GM23248 (cell line): ENCODE measurements at regions not wholly inside any gene's neighbourhood (a gene's known extent, or its start where the extent isn't known, plus 50 kb on each side); places are given as distances from the start of the nearest gene placed in this dataset.

Experiments
- DNase-seq: peaks from one replicate; pipeline ENCODE4 v3.0.0-alpha.2; 2015
- H2AFZ ChIP-seq: fragments of 200-600 bp; sonication (generic); 2 replicates; pipeline ENCODE4 v1.6.1; 2016; ENCODE audit warnings: antibody characterized with exemption
- H3F3A ChIP-seq: fragments of 200-600 bp; sonication (generic); 2 replicates; pipeline ENCODE4 v1.6.1; 2016; ENCODE audit warnings: mild to moderate bottlenecking, antibody characterized with exemption, mixed run types; ENCODE audit not compliant: insufficient read depth
- H3K27ac ChIP-seq: fragments of 200-600 bp; sonication (generic); 2 replicates; pipeline ENCODE4 v1.5.1; 2016; ENCODE audit warnings: mild to moderate bottlenecking
- H3K27me3 ChIP-seq: fragments of 200-600 bp; sonication (generic); replicated peaks from 2 replicates; pipeline ENCODE4 v1.6.1; 2016; ENCODE audit warnings: mild to moderate bottlenecking; ENCODE audit not compliant: insufficient read depth
- H3K36me3 ChIP-seq: fragments of 200-600 bp; sonication (generic); 2 replicates; pipeline ENCODE4 v1.6.1; 2016; ENCODE audit warnings: low read depth, mild to moderate bottlenecking
- H3K4me1 ChIP-seq: fragments of 200-600 bp; sonication (generic); 2 replicates; pipeline ENCODE4 v1.6.1; 2016; ENCODE audit warnings: mild to moderate bottlenecking; ENCODE audit not compliant: insufficient read depth
- H3K4me2 ChIP-seq: fragments of 200-600 bp; sonication (generic); one replicate; pipeline ENCODE4 v1.6.1; 2016; ENCODE audit warnings: mild to moderate bottlenecking; ENCODE audit not compliant: unreplicated experiment
- H3K4me3 ChIP-seq: fragments of 200-600 bp; sonication (generic); 2 replicates; pipeline ENCODE4 v1.5.1; 2016; ENCODE audit warnings: mild to moderate bottlenecking
- H3K79me2 ChIP-seq: fragments of 200-600 bp; sonication (generic); 2 replicates; pipeline ENCODE4 v1.6.1; 2016; ENCODE audit warnings: mild to moderate bottlenecking; ENCODE audit not compliant: insufficient read depth
- H3K9ac ChIP-seq: fragments of 200-600 bp; sonication (generic); 2 replicates; pipeline ENCODE4 v1.6.1; 2016; ENCODE audit warnings: mild to moderate bottlenecking
- H3K9me2 ChIP-seq: fragments of 200-600 bp; sonication (generic); 2 replicates; pipeline ENCODE4 v1.6.1; 2016; ENCODE audit warnings: mixed run types, mild to moderate bottlenecking, moderate library complexity; ENCODE audit not compliant: insufficient read depth
- H3K9me3 ChIP-seq: fragments of 200-600 bp; sonication (generic); one replicate; pipeline ENCODE4 v1.6.1; 2017; ENCODE audit warnings: low read depth
- H4K20me1 ChIP-seq: fragments of 200-600 bp; sonication (generic); 2 replicates; pipeline ENCODE4 v1.6.0; 2016; ENCODE audit not compliant: insufficient read depth
- EZH2 ChIP-seq: fragments of 200-600 bp; sonication (generic); IDR thresholded peaks from 2 replicates; pipeline ENCODE4 v1.6.1; 2018; ENCODE audit warnings: antibody characterized with exemption, mild to moderate bottlenecking; ENCODE audit not compliant: insufficient read depth, poor library complexity, severe bottlenecking
- EZH2phosphoT487 ChIP-seq: fragments of 200-600 bp; sonication (generic); IDR thresholded peaks from 2 replicates; pipeline ENCODE4 v1.6.1; 2018; ENCODE audit warnings: antibody characterized with exemption, moderate library complexity, mild to moderate bottlenecking, low read depth; ENCODE audit not compliant: insufficient read depth
- WGBS, 2 experiments: methylation state at CpG; one replicate each; pipeline ENCODE4 v1.1.6; 2015 to 2017; ENCODE audit warnings: low lambda C conversion rate in 2 of 2, low coverage in 1 of 2; ENCODE audit errors: missing lambda C conversion rate in 2 of 2; 5-methylcytosine and 5-hydroxymethylcytosine counted together
- in situ Hi-C: fragments of 300-500 bp; cut with MboI; formaldehyde crosslinking; loops from 2 replicates; pipeline ENCODE4 v1.15.0; 2020

DNA sequence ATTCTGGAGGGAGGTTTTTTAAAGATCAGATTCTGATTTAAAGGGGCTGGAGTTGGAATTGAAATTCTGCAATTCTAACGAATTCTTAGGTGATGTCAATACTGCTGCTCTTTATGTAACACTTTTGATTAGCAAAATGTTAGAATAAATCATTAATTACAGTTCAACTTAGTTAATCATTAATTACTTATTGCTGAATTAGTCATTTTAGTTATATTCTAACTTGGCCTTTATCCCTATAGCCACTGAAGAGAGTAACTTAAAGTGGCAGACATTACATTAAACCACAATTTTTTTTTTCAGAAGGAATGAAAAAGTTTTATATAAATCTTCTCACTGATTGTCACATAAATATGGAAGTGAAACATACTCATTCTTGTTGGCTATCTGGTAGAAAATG lies 206.6 kb upstream of the ITM2A start:
- TF ChIP-seq EZH2phosphoT487 (no peak), EZH2 (no peak)

DNA sequence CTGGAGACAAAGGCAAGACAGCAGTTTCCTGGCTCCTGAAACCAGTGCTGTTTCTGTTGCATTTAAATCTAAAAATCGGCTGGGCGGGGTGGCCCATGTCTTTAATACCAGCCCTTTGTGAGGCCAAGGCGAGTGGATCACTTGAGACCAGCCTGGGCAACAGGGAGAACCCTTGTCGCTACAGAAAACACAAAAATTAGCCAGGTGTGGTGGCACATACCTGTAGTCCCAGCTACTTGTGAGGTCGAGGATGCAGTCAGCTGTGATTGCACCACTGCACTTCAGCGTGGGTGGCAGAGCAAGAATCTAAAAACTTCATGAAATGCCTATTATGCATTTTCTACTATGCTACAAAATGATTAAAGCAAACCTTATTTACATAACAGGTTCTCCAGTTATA lies 205.4 kb upstream of the ITM2A start:
- H4K20me1 ChIP-seq, result no peaks in the 10 kb centered on the region
- H2AFZ ChIP-seq, result no peak overlapping the region
- no peak for DNase-seq
- no peak overlapping the region for H3K27ac ChIP-seq
- H3K9me3 ChIP-seq, result no peaks in the 10 kb centered on the region
- no peaks in the 10 kb centered on the region for H3F3A ChIP-seq
- no peaks in the 10 kb centered on the region for H3K36me3 ChIP-seq
- H3K4me1 ChIP-seq, result no peaks in the 10 kb centered on the region
- TF ChIP-seq EZH2 (no peak), EZH2phosphoT487 (no peak)
- no peaks in the 10 kb centered on the region for H3K9me2 ChIP-seq
- 10 to 27% methylated on average over 6 of the region's 6 CpGs for WGBS, 2 experiments
- no peaks in the 10 kb centered on the region for H3K27me3 ChIP-seq
- in situ Hi-C loops, result no loop called here
- no peak overlapping the region for H3K4me3 ChIP-seq
- H3K9ac ChIP-seq, result no peak overlapping the region
- H3K4me2 ChIP-seq, result no peak overlapping the region
- H3K79me2 ChIP-seq, result no peaks in the 10 kb centered on the region

More for the DNA sequence above, 206.6 kb upstream of the ITM2A start:
- Histone ChIP-seq H3F3A (no peaks in the 10 kb centered on the region), H3K9ac (no peak overlapping the region), H3K79me2 (no peaks in the 10 kb centered on the region), H3K4me3 (no peak overlapping the region), H3K27ac (no peak overlapping the region), H3K4me1 (no peaks in the 10 kb centered on the region), H4K20me1 (no peaks in the 10 kb centered on the region), H3K4me2 (no peak overlapping the region), H3K9me2 (no peaks in the 10 kb centered on the region), H2AFZ (no peak overlapping the region), H3K9me3 (no peaks in the 10 kb centered on the region), H3K27me3 (no peaks in the 10 kb centered on the region), H3K36me3 (no peaks in the 10 kb centered on the region)
- in situ Hi-C loops, result no loop called here
- 0% methylated on average over 1 of the region's 1 CpG for WGBS, 2 experiments
- no peak for DNase-seq

DNA sequence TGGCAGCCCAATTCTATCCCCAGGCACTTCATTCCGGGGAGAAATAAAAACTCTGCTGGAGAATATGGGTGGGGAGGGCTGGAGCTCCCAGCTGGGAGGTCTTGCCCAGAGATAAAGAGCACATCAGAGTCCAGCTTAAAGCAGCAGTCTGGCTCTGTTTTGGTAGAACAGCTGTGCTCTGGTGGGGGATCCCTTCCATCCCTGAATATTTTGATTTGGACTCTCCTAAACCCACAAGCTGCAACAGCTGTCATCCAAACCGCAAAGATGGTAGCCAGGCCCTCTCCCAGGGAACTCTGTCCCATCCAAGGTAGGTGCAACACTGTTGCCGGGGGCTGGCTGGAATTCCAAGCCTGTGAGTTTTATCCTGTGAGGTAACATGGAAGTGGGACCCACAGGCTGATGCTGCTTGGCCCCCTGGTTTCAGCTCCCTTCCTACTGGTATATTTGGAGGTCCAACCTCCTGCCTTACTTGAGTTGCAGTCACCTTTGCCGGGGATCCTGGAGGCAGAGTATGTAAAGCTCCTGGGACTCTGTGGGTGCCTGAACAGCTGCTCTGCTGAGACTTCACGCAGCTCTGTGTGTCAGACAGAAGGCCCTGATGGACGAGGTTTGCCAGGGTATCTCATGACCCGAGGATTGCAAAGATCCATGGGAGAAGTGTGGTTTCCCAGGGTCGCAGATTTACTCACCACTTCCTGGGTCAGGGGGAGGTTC lies 203.5 kb upstream of the ITM2A start:
- no peak for DNase-seq
- Histone ChIP-seq H3K9ac (no peak overlapping the region), H3K36me3 (no peaks in the 10 kb centered on the region), H3K4me1 (no peaks in the 10 kb centered on the region), H3K9me3 (no peaks in the 10 kb centered on the region), H3K4me2 (no peak overlapping the region), H2AFZ (no peak overlapping the region), H3K9me2 (no peaks in the 10 kb centered on the region), H3K27me3 (no peaks in the 10 kb centered on the region), H3F3A (no peaks in the 10 kb centered on the region), H3K4me3 (no peak overlapping the region), H3K79me2 (no peaks in the 10 kb centered on the region), H4K20me1 (no peaks in the 10 kb centered on the region), H3K27ac (no peak overlapping the region)
- in situ Hi-C loops, result no loop called here
- 21 to 36% methylated on average over 6 of the region's 8 CpGs for WGBS, 2 experiments
- TF ChIP-seq EZH2phosphoT487 (no peak), EZH2 (no peak)

DNA sequence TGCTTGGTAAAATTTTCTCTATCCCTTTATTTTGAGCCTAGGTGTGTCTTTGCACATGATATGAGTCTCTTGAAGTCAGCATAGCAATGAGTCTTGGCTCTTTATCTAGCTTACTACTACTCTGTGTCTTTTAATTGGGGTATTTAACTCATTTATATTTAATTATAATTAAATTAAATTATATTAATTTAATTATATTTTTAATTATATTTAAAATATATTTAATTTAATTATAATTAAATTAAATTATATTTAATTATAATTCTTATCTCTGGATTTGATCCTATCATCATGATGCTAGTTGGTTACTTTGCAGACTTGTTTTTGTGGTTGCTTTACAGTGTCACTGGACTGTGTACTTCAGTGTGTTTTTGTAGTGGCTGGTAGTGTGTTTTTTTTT lies 201.2 kb upstream of the ITM2A start:
- H4K20me1 ChIP-seq, result no peaks in the 10 kb centered on the region
- DNase-seq, result no peak
- no peaks in the 10 kb centered on the region for H3K27me3 ChIP-seq
- H3K4me1 ChIP-seq, result no peaks in the 10 kb centered on the region
- H3K36me3 ChIP-seq, result no peaks in the 10 kb centered on the region
- in situ Hi-C loops, result no loop called here
- H3K79me2 ChIP-seq, result no peaks in the 10 kb centered on the region
- no peaks in the 10 kb centered on the region for H3F3A ChIP-seq
- H3K27ac ChIP-seq, result no peak overlapping the region
- H3K9ac ChIP-seq, result no peak overlapping the region
- H2AFZ ChIP-seq, result no peak overlapping the region
- TF ChIP-seq EZH2 (no peak), EZH2phosphoT487 (no peak)
- no peak overlapping the region for H3K4me3 ChIP-seq
- no peak overlapping the region for H3K4me2 ChIP-seq
- no peaks in the 10 kb centered on the region for H3K9me3 ChIP-seq
- H3K9me2 ChIP-seq, result no peaks in the 10 kb centered on the region

DNA sequence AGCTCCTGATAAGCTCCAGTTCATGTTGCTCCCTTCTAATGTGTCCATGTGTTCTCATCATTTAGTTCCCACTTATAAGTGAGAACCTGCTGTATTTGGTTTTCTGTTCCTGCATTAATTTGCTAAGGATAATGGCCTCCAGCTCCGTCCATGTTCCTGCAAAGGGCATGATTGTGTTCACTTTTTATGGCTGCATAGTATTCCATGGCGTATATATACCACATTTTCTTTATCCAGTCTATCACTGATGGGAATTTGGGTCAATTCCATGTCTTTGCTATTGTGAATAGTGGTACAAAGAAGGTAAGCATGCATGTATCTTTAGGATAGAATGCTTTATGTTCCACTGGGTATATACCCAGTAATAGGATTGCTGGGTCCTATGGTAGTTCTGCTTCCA lies 197.2 kb upstream of the ITM2A start:
- Histone ChIP-seq H3K4me2 (no peak overlapping the region), H3K4me1 (no peaks in the 10 kb centered on the region), H3K9me3 (no peaks in the 10 kb centered on the region), H3K4me3 (no peak overlapping the region), H4K20me1 (no peaks in the 10 kb centered on the region), H3F3A (no peaks in the 10 kb centered on the region), H3K27me3 (no peaks in the 10 kb centered on the region), H3K36me3 (no peaks in the 10 kb centered on the region), H3K9me2 (no peaks in the 10 kb centered on the region), H3K27ac (no peak overlapping the region), H3K9ac (no peak overlapping the region), H2AFZ (no peak overlapping the region), H3K79me2 (no peaks in the 10 kb centered on the region)
- WGBS, 2 experiments, result 0 to 3% methylated on average over 2 of the region's 2 CpGs
- TF ChIP-seq EZH2, result no peak
- no peak for TF ChIP-seq EZH2phosphoT487
- no peak for DNase-seq
- in situ Hi-C loops, result no loop called here
